ENCODE measurements at regions not wholly inside any gene's neighbourhood (a gene's known extent, or its start where the extent isn't known, plus 50 kb on each side); places are given as distances from the start of the nearest gene placed in this dataset.

DNA sequence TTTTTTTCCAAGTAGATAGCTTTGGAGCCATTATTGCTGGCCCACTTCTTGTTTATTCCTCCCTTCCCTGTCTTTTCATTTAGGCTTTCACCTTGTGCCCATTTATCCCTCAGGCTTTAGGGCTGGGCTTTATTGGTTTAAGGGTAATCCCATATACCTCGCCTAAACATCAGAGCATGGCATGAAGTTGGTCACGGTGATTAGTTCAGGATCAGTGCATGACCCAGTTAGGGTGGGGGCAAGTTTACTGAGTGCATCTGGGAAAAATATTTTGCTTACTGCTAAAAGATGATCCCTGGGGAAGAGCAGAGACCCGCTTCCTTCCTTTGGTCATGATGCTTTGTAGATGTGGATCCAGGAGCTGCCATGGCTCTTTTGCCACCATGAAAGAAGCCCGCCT, 153.3 kb upstream of the NECTIN1 start:
- TF ChIP-seq CTCF (IDR thresholded peaks at IDR 0.05) (no peak), POLR2A (IDR thresholded peaks at IDR 0.05) (no peak)
